ENCODE measurements at regions not wholly inside any gene's neighbourhood (a gene's known extent, or its start where the extent isn't known, plus 50 kb on each side); places are given as distances from the start of the nearest gene placed in this dataset.
A peak's percentile ranks its signal among the peaks of the same experiment; 100 is the strongest.
"Not testable (repeated sequence)": the region's sequence is repeated elsewhere in the genome, so short reads cannot be mapped to it uniquely, and the experiment has no call there.

GRCh38 chr5:96320797-96321196, 112.3 kb downstream of the PCSK1 start:
- no peak for DNase-seq

DNA sequence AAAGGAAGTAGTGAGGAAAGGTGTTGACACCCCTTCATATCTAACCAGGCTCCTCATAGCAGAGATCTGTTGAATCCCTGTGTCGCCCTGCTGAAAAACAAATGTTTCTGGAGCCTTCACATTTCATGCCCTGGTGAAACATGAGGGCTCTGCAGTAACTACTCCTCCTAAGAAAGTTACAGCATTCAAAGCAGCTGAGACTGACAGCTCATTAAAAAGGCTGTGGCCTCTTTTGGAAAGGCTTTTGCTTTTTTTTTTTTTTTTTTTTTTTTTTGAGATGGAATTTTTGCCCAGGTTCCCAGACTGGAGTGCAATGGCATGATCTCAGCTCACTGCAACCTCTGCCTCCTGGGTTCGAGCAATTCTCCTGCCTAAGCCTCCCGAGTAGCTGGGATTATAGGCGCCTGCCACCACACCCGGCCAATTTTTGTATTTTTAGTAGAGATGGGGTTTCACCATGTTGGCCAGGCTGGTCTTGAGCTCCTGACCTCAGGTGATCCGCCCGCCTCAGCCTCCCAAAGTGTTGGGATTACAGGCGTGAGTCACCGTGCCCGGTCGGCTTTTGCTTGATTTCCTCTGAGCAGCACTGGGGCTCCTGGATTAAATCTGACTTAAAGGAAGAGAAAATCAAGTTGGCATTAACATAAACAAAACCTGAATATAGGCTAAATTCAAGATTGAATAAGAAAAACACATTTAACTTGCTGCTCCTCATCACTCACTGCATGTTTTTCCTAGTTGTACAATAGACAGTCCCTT, 112.9 kb downstream of the PCSK1 start:
- not testable (repeated sequence) for DNase-seq

GRCh38 chr5:96318569-96319110, 114.4 kb downstream of the PCSK1 start:
- no peak for DNase-seq

- DNase-seq, result peak in 1 of 3 donors; percentile 35
Measured at GRCh38 chr5:96317945-96318344, 115.1 kb downstream of the PCSK1 start.

GRCh38 chr5:96316487-96316886, 116.6 kb downstream of the PCSK1 start:
- no peak for DNase-seq

GRCh38 chr5:96316017-96316416, 117.0 kb downstream of the PCSK1 start:
- peak in 1 of 3 donors; percentile 26 for DNase-seq

DNA sequence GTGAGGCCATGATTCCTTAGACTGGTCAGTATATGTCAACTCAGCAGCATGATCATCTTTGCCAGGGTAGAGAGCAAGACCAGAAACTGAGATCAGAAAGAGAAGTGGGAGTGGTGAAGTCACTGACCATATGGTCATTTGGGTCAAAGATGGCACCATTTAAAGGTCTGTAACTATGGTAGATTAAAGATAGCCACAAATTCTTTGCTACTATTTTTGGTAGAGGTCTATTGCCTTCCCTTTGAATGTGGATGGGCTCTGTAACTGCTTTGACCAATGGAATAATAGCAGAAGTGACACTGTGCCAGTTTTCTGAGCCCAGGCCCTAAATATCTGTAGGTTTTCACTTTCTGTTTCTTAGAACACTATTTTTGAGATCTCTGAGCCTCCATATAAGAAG, 117.6 kb downstream of the PCSK1 start:
- DNase-seq, result no peak

- DNase-seq, result no peak
Measured at GRCh38 chr5:96312383-96312782, 120.7 kb downstream of the PCSK1 start.

DNA sequence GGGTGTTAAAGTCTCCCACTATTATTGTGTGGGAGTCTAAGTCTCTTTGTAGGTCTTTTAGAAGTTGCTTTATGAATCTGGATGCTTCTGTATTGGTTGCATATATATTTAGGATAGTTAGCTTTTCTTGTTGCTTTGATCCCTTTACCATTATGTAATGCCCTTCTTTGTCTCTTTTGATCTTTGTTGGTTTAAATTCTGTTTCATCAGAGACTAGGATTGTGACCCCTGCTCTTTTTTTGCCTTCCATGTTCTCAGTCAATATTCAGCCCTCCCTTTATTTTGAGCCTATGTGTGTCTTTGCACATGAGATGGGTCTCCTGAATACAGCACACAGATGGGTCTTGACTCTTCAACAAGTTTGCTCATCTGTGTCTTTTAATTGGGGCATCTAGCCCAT, 126.0 kb downstream of the PCSK1 start:
- DNase-seq, result not testable (repeated sequence)

- DNase-seq, result no peak
Measured at GRCh38 chr5:96302174-96302738, 130.8 kb downstream of the PCSK1 start.

GRCh38 chr5:96300976-96301375, 132.1 kb downstream of the PCSK1 start:
- DNase-seq, result no peak

GRCh38 chr5:96297867-96298266, 135.2 kb downstream of the PCSK1 start:
- DNase-seq, result peak in 1 of 3 donors; percentile 71

DNA sequence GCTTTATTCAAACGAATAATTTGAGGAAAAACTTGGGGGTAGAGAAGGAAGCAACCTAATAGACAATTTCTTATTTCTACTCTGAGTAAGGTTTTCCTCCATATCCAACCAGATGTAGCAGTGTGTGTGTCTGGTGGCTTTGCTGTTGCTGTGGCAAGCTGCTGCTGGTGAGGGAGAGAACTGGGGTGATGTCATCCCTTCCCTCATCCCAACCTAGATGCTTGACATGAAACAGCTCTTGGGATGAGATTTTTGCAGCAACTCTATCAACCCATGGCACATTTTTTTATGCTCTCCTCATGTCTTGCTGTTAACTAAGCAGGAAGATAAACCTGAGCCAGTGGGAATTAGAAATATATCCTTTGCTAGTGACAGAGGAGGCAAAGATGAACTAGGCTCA, 135.8 kb downstream of the PCSK1 start:
- DNase-seq, result peak in 1 of 3 donors; percentile 75

GRCh38 chr5:96294884-96295202, 138.2 kb downstream of the PCSK1 start:
- peak in 1 of 3 donors; percentile 36 for DNase-seq

- DNase-seq, result no peak
Measured at GRCh38 chr5:96293966-96294883, 138.8 kb downstream of the PCSK1 start.

- peak in 1 of 3 donors; percentile 42 for DNase-seq
Measured at GRCh38 chr5:96292582-96293247, 140.3 kb downstream of the PCSK1 start.

- DNase-seq, result not testable (repeated sequence)
Measured at GRCh38 chr5:96289287-96289686, 143.8 kb downstream of the PCSK1 start.

DNA sequence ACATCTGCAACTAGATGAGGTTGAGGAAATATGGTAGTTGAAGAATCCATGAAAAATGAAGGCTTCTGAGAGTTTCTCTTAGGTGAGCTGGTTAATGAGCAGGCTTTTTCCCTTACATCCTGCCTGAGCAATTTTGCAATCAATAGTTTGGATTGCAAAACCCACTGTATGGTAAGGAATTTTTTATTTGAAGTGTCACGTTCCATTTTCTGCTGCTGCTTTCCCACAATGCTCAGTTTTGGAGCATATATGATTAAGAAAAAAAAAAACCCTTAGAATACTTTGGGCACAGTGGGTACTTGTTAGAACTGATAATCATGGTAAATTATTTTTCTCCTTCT, 144.2 kb downstream of the PCSK1 start:
- DNase-seq, result no peak

DNA sequence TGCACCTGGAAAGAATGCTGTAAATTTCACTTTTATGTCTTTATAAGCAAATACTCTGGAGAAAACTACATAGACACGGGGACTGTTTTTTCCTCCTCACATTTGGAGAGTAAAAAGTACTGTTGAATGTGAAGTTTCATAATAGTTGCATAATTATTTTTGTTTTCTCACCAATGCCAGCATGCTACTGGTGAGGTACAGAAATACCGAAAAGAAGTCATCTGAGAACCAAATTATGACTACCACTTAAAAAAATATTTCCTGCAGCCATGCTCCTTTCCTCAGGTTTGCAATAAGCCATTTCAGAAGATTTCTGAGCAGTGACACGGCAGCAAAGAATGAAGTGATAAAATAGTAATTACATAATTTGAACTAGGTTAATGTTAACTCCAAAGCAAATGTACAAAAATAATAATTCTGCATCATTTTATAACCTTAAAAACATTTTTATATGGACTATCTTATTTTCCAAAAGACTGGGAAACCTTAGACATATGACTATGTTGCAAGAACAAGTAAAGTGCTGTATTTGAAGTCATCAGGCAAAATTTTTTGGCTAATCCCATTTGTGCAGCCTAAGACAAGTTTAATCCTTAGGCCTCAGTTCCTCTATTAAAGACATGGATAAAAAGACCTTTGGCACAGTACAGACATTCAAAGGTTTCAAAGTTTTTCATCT, 144.7 kb downstream of the PCSK1 start:
- no peak for DNase-seq

GRCh38 chr5:96287136-96287535, 145.9 kb downstream of the PCSK1 start:
- DNase-seq, result no peak

GRCh38 chr5:96285823-96286222, 147.2 kb downstream of the PCSK1 start:
- DNase-seq, result no peak
